ENCODE measurements at regions not wholly inside any gene's neighbourhood (a gene's known extent, or its start where the extent isn't known, plus 50 kb on each side); places are given as distances from the start of the nearest gene placed in this dataset.

DNA sequence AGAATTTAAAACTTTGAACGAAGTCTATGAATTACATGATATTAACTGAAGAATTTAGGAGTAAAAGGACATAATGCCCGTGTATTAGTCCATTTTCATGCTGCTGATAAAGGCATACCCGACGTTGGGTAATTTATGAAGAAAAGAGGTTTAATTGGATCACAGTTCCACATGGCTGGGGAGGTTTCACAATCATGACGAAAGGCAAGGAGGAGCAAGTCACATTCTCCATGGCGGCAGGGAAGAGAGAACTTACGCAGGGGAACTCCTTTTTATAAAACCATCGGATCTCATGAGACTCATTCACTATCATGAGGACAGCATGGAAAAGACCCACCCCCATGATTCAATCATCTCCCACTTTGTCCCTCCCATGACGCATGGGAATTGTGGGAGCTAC lies 210.6 kb downstream of the CD83 start:
- no peaks in the 10 kb centered on the region for H3K79me2 ChIP-seq (ENCODE audit: insufficient read depth, low read length)
- no peaks in the 10 kb centered on the region for H4K20me1 ChIP-seq (ENCODE audit: insufficient read depth, low read length)
- H3K36me3 ChIP-seq (ENCODE audit: insufficient read depth, low read length): no peaks in the 10 kb centered on the region
- TF ChIP-seq, protein P1, sequence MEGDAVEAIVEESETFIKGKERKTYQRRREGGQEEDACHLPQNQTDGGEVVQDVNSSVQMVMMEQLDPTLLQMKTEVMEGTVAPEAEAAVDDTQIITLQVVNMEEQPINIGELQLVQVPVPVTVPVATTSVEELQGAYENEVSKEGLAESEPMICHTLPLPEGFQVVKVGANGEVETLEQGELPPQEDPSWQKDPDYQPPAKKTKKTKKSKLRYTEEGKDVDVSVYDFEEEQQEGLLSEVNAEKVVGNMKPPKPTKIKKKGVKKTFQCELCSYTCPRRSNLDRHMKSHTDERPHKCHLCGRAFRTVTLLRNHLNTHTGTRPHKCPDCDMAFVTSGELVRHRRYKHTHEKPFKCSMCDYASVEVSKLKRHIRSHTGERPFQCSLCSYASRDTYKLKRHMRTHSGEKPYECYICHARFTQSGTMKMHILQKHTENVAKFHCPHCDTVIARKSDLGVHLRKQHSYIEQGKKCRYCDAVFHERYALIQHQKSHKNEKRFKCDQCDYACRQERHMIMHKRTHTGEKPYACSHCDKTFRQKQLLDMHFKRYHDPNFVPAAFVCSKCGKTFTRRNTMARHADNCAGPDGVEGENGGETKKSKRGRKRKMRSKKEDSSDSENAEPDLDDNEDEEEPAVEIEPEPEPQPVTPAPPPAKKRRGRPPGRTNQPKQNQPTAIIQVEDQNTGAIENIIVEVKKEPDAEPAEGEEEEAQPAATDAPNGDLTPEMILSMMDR (IDR thresholded peaks at IDR 0.05; ENCODE audit: extremely low read depth, low read depth, low read length): no peak
- H3K4me1 ChIP-seq (ENCODE audit: insufficient read depth, low read length): peaks cover under 1% of the 10 kb centered on the region
- DNase-seq (ENCODE audit: insufficient read length, low spot score, missing footprints): no peak
- H3K27me3 ChIP-seq (ENCODE audit: insufficient read depth, low read length): no peaks in the 10 kb centered on the region
- no peak overlapping the region for H3K4me2 ChIP-seq (ENCODE audit: insufficient read depth, low read length)
- no peak overlapping the region for H3K27ac ChIP-seq (ENCODE audit: low read depth, low read length)
- no peak overlapping the region for H2AFZ ChIP-seq (ENCODE audit: low read length)
- no peak overlapping the region for H3K4me3 ChIP-seq (ENCODE audit: insufficient read depth, low read length)
- no peaks in the 10 kb centered on the region for H3K9me3 ChIP-seq (ENCODE audit: low read depth, low read length)

- DNase-seq (ENCODE audit: insufficient read length, low spot score, missing footprints): peak; percentile 30
- H3K4me1 ChIP-seq (ENCODE audit: insufficient read depth, low read length): peaks cover 14% of the 10 kb centered on the region
- no peaks in the 10 kb centered on the region for H4K20me1 ChIP-seq (ENCODE audit: insufficient read depth, low read length)
- H2AFZ ChIP-seq (ENCODE audit: low read length): no peak overlapping the region
- no peaks in the 10 kb centered on the region for H3K9me3 ChIP-seq (ENCODE audit: low read depth, low read length)
- no peaks in the 10 kb centered on the region for H3K79me2 ChIP-seq (ENCODE audit: insufficient read depth, low read length)
- TF ChIP-seq, protein P1 (IDR thresholded peaks at IDR 0.05; ENCODE audit: extremely low read depth, low read depth, low read length): no peak
- H3K27me3 ChIP-seq (ENCODE audit: insufficient read depth, low read length): no peaks in the 10 kb centered on the region
- H3K27ac ChIP-seq (ENCODE audit: low read depth, low read length): peak overlapping the region; percentile 5
- peak overlapping the region; percentile 39 for H3K4me2 ChIP-seq (ENCODE audit: insufficient read depth, low read length)
- no peak overlapping the region for H3K4me3 ChIP-seq (ENCODE audit: insufficient read depth, low read length)
- no peaks in the 10 kb centered on the region for H3K36me3 ChIP-seq (ENCODE audit: insufficient read depth, low read length)
Observed at GRCh38 chr6:14333556-14334305, 216.2 kb downstream of the CD83 start.

DNA sequence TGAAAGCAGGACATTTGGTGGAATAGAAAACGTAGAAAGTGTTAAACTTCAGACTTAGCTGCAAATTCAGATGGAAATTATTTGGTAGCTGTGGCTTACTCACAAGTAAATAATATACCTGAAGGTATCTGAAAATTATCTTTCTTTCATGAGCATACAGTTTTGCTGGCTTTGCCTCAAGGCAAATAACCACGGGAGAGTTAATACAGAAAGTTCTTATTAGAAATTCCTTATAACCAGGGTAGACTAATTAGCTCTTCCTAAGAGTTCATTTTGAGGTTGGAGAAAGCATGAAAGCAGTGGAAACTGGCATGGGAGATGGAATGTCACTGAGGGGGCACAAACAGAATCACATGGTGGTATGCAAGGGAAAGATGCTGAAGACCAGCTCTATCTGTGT lies 217.5 kb downstream of the CD83 start:
- Histone ChIP-seq H4K20me1 (ENCODE audit: insufficient read depth, low read length) (no peaks in the 10 kb centered on the region), H3K27me3 (ENCODE audit: insufficient read depth, low read length) (no peaks in the 10 kb centered on the region), H2AFZ (ENCODE audit: low read length) (no peak overlapping the region), H3K4me1 (ENCODE audit: insufficient read depth, low read length) (peaks cover 14% of the 10 kb centered on the region), H3K9me3 (ENCODE audit: low read depth, low read length) (no peaks in the 10 kb centered on the region), H3K4me2 (ENCODE audit: insufficient read depth, low read length) (no peak overlapping the region), H3K79me2 (ENCODE audit: insufficient read depth, low read length) (no peaks in the 10 kb centered on the region), H3K36me3 (ENCODE audit: insufficient read depth, low read length) (no peaks in the 10 kb centered on the region), H3K27ac (ENCODE audit: low read depth, low read length) (no peak overlapping the region), H3K4me3 (ENCODE audit: insufficient read depth, low read length) (no peak overlapping the region)
- DNase-seq (ENCODE audit: insufficient read length, low spot score, missing footprints): no peak
- TF ChIP-seq, protein P1 (IDR thresholded peaks at IDR 0.05; ENCODE audit: extremely low read depth, low read depth, low read length): no peak

GRCh38 chr6:14337152-14337551 lies 219.6 kb downstream of the CD83 start:
- TF ChIP-seq, protein P1 (IDR thresholded peaks at IDR 0.05; ENCODE audit: extremely low read depth, low read depth, low read length): no peak
- H3K4me2 ChIP-seq (ENCODE audit: insufficient read depth, low read length): no peak overlapping the region
- H2AFZ ChIP-seq (ENCODE audit: low read length): no peak overlapping the region
- no peaks in the 10 kb centered on the region for H4K20me1 ChIP-seq (ENCODE audit: insufficient read depth, low read length)
- H3K27me3 ChIP-seq (ENCODE audit: insufficient read depth, low read length): no peaks in the 10 kb centered on the region
- no peaks in the 10 kb centered on the region for H3K79me2 ChIP-seq (ENCODE audit: insufficient read depth, low read length)
- no peak overlapping the region for H3K27ac ChIP-seq (ENCODE audit: low read depth, low read length)
- H3K9me3 ChIP-seq (ENCODE audit: low read depth, low read length): no peaks in the 10 kb centered on the region
- H3K36me3 ChIP-seq (ENCODE audit: insufficient read depth, low read length): no peaks in the 10 kb centered on the region
- no peak overlapping the region for H3K4me3 ChIP-seq (ENCODE audit: insufficient read depth, low read length)
- DNase-seq (ENCODE audit: insufficient read length, low spot score, missing footprints): no peak
- peaks cover 14% of the 10 kb centered on the region for H3K4me1 ChIP-seq (ENCODE audit: insufficient read depth, low read length)
